RPMI8226 (cell line): ENCODE measurements at regions not wholly inside any gene's neighbourhood (a gene's known extent, or its start where the extent isn't known, plus 50 kb on each side); places are given as distances from the start of the nearest gene placed in this dataset.
"Not testable (repeated sequence)": the region's sequence is repeated elsewhere in the genome, so short reads cannot be mapped to it uniquely, and the experiment has no call there.

ENCODE experiments used
- DNase-seq: peaks from one replicate; pipeline ENCODE4 v3.0.0-alpha.2; 2015

DNA sequence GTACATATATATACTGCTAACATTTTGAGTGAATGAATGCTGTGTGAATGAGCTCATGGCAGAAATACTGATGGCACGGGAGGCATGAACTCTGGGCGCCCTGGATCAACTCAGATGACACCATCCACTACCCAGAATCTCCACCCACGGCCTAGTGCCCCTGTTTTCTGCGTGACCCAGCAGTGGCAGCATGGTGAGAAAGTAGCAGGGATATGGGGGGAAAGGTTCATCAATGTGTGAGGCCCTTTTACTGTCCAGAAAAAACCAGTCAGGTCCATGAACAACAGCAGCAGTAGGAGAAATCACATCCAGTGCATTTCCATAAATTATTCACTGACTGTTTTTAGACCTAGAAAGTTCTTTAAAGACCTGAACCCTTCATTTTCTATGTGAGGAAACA is 391.0 kb upstream of the NRP1 start:
- no peak for DNase-seq

GRCh38 chr10:33723181-33723580 is 388.7 kb upstream of the NRP1 start:
- no peak for DNase-seq

GRCh38 chr10:33722067-33722466 is 387.6 kb upstream of the NRP1 start:
- no peak for DNase-seq

- DNase-seq, result no peak
Observed at GRCh38 chr10:33721509-33721908, 387.0 kb upstream of the NRP1 start.

GRCh38 chr10:33720161-33720560 is 385.7 kb upstream of the NRP1 start:
- DNase-seq, result no peak

- DNase-seq, result no peak
Observed at GRCh38 chr10:33719005-33719703, 384.7 kb upstream of the NRP1 start.

- DNase-seq, result peak; percentile 14
Observed at GRCh38 chr10:33716501-33717267, 382.2 kb upstream of the NRP1 start.

DNA sequence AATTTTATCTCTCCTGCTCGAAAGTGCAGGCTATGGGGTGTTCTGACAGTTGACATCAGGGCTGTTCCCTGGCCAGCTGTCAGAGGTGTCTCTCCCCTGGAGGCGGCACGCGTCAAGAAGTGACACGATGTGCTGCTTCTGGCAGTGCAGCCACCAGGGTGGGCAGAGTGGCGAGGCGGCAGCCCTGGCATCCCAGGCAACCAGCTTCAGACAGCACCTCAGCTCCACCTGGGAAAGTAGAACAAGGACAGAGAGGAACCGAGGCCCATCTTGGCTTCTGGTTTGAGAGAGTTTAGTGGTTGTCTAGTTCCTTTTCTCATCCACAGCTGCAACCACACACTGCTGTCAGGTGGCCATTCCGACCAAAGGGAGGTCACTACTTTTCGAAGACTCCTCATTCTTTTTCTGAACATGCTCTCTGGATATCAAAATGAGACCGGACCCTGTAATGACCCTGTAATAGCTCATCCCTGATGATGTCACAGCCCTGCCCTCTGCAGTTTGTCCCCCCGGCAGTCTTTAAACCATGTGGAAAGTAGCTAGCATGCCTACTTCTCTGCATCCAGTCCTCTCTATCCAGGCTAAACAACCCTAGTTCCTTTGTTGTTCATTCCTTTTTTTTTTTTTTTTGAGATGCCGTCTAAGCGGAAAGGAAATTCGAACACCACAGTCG is 381.0 kb upstream of the NRP1 start:
- peak; percentile 71 for DNase-seq

DNA sequence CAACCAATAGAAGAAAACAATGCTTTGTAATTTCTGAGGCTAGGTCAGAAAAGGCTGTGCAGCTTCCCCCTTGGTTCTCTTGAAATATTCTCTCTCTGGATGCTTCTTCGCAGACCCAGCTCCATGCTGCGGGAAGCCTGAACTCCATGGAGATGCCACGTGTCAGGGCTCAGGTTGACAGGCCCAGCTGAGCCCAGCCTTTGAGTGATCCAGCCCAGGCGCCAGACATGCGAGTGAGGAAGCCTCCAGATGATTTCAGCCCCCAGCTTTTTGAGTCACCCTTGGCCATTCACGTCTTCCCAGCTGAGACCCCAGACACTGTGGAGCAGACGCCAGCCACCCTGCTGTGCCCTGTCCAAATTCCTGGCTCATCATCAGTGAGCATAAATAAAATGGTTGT is 378.4 kb upstream of the NRP1 start:
- DNase-seq, result no peak

- DNase-seq, result no peak
Observed at GRCh38 chr10:33710006-33710405, 375.5 kb upstream of the NRP1 start.

GRCh38 chr10:33709008-33709753 is 374.7 kb upstream of the NRP1 start:
- DNase-seq, result no peak

DNA sequence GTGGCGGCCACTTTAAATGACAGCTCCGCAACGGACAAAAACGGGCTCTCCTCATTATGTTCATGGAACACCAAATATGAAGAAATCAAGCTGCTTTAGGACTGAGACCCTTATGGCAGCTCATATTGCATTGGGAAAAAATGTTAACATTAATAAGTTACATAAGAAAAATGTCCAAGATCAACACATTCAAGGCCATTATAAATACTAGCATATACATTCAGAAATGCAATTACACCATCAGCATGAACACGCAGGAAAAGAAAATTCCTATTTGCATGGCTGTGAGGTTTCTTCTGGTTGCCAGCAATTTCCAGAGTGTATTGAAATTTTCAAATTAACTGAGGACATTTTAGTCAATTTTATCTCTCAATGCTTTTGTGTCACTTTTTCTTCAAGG is 374.1 kb upstream of the NRP1 start:
- no peak for DNase-seq

- DNase-seq, result no peak
Observed at GRCh38 chr10:33706746-33707145, 372.3 kb upstream of the NRP1 start.

DNA sequence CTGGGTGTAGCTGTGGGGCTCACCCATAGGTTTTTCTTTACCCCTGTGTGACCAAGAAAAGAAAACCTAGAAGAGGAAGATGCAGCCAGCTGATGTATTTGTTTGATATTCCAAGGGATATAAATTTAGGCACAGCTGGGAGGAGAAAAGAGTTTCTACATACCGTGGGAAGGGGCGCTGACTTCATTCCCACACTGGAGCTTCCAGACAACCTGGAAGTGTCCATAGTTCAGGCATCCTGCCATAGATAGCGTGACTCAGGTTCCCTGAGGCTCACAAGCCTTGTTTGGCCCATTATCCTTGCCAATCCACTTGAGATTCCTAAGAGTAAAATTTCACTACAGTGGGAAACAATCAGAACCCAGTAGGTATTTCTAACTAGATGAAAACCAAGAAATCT is 371.7 kb upstream of the NRP1 start:
- no peak for DNase-seq

DNA sequence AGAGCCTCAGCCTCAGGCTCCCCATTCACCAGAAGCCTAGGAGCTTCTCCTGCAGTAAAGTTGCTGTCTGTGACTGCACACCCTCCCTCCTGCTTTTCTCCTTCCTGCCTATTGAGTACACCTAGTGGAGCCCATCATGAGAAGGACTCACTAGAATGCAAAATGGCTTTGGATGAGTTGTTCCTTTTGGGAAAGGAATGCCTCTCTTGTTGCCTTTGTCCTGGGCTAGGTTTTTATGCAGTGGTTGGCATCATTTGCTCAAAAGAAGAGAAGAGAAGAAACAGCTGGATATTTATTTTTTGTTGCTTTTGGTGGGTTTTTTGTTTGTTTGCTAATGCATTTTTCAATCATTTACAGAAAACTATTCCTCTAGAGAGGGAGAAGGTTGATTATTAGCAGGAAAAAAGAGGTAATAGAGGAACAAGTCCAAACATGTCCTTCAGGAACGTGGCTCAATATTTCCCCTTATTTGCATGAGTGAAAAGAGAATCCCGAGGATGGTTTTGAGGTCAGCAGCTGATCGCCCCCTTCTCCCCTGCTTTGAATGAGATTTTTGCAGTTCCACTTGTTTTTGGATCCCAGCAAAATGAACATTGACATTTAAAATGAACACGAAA is 369.9 kb upstream of the NRP1 start:
- no peak for DNase-seq

DNA sequence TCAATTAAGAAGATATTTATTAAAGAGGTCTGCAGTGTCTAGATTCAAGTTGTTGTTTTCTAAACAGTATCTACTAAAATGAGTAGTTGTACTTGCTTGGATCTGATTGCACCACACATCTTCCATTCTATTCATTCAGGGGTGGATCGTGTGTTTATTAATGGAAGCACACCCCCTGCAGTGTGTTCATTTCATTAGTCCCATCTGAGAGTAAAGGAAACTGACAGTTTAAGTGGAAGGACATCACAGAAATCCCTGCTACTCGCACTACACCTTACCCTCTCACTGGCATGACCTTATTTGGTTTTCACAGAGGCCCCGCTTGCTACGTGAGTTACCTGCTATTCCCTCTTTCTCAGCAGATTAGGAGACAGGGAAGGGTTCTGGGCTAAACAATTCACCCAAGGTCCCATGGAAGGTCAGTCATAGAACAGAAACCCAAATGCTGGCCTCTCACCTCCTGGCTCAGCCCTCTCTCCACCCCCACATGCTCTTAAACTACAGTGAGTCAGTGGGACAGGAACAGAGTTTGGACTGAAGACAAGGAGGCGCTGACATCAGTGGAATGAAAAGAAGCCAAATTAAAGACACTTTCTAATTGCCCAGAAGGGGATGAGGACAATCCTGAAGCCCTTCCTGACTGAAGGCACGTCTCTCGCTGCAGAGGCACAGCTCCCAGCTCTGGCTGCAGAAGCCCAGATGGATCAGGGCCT is 369.2 kb upstream of the NRP1 start:
- DNase-seq, result no peak

DNA sequence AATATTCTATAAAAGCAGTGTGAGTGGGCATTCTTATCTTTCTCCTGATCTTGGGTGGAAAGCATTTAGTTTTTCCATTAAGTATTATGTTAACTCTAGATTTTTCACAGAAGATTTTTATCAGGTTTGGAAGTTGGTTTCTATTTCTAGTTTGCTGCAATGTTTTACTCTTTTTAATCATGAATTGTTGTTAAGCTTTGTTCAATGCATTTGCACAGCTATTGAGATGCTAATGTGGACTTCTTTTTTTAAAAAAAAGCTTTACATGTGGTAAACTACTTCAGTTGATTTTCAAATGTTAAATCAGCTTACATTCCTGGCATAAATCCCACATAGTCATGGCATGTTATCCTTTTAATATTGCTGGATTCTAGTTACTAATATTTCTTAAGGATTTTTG is 363.6 kb upstream of the NRP1 start:
- DNase-seq, result no peak

- DNase-seq, result no peak
Observed at GRCh38 chr10:33697016-33697415, 362.5 kb upstream of the NRP1 start.

DNA sequence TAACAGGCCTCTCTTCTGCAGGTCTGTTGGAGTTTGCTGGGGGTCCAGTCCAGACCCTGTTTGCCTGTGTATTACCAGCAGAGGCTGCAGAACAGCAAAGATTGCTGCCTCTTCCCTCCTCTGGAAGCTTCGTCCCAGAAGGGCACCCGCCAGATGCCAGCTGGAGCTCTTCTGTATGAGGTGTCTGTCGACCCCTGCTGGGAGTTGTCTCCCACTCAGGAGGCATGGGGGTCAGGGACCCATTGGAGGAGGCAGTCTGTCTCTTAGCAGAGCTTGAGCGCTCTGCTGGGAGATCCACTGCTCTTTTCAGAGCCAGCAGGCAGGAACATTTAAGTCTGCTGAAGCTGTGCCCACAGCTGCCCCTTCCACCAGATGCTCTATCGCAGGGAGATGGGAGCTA is 361.1 kb upstream of the NRP1 start:
- no peak for DNase-seq

- not testable (repeated sequence) for DNase-seq
Observed at GRCh38 chr10:33690536-33690935, 356.1 kb upstream of the NRP1 start.

- DNase-seq, result no peak
Observed at GRCh38 chr10:33688506-33688905, 354.0 kb upstream of the NRP1 start.

DNA sequence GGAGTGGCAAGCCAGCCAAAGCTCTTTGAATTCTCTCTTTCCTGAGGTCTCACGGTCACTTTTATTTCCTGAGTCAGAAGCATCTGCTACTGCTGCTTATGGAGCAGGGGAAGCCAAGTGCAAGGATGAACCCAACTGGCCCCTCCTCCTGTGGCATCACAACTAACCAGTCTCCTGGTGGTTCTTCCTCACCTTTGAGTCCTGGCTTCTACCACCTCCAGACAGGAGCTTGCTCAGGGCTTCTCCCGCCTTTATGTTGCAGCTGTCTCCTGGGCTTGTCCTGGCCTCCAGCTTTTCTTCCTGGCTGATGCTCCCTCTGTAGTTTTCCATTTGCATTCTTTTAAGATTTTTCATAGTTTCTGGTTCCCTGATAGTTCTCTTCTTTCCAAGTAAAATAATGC is 349.7 kb upstream of the NRP1 start:
- DNase-seq, result no peak
